Activated CD4-positive, alpha-beta T cell treated with anti-CD3 and anti-CD28 coated beads for 4 hours (primary cell): ENCODE measurements at regions not wholly inside any gene's neighbourhood (a gene's known extent, or its start where the extent isn't known, plus 50 kb on each side); places are given as distances from the start of the nearest gene placed in this dataset.
"Not testable (repeated sequence)": the region's sequence is repeated elsewhere in the genome, so short reads cannot be mapped to it uniquely, and the experiment has no call there.

Experiments used
- DNase-seq, 2 donors: peaks; one replicate each; pipeline ENCODE4 v3.0.0-alpha.2; 2020

DNA sequence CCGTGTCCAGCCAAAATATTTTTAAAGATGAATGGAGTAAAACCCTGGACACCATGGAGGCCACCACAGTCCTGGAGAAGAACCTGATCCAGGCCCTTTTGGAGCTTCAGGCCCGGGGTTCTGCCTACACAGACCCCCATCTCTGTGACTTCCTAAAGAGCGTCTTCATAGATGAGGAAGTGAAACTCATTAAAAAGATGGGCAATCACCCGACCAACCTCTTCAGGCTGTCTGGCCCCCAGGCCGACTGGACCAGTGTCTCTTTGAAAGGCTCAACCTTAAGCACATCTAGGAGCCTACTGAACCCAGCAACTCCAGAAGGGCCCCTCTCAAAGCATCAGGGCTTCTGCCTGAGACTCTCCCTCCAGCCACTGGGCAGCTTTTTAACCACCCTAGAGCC is 107.9 kb upstream of the FAM174B start:
- DNase-seq, result no peak

DNA sequence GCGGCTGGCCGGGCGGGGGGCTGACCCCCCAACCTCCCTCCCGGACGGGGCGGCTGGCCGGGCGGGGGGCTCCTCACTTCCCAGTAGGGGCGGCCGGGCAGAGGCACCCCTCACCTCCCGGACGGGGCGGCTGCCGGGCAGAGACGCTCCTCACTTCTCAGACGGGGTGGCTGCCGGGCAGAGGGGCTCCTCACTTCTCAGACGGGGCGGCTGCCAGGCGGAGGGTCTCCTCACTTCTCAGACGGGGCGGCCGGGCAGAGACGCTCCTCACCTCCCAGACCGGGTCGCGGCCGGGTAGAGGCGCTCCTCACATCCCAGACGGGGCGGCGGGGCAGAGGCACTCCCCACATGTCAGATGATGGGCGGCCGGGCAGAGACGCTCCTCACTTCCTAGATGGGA is 112.6 kb upstream of the FAM174B start:
- DNase-seq, result not testable (repeated sequence)

DNA sequence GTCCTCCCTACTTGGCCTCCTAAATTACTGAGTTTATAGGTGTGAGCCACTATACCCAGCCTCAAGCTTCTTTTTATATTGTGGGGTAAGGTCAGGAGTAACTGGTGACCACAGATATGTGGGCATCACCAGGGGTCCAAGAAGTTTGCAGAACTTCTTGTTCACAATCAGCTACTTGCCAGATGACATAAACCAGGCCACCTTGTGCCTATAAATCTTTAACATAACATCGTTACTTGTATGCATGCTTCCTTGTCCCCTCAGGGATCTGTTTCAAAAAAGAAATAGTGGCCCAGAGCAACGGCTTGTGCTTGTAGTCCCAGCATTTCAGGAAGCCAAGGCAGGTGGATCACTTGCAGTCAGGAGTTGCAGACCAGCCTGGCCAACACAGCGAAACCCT is 115.1 kb upstream of the FAM174B start:
- DNase-seq, result no peak

DNA sequence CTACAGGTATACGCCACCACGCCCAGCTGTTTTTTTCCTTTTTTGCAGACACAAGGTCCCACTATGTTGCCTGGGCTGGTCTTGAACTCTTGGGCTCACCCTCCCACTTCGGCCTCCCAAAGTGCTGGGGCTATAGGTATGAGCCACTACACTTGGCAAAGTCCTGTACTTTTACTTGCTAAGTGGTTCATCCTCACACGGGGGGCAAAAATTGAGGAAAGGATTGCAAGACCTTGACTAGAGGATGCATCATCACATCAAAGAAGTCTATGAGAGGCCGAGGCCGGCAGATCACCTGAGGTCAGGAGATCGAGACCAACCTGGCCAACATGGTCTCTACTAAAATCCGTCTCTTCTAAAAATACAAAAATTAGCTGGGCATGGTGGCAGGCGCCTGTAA is 116.5 kb upstream of the FAM174B start:
- no peak for DNase-seq

DNA sequence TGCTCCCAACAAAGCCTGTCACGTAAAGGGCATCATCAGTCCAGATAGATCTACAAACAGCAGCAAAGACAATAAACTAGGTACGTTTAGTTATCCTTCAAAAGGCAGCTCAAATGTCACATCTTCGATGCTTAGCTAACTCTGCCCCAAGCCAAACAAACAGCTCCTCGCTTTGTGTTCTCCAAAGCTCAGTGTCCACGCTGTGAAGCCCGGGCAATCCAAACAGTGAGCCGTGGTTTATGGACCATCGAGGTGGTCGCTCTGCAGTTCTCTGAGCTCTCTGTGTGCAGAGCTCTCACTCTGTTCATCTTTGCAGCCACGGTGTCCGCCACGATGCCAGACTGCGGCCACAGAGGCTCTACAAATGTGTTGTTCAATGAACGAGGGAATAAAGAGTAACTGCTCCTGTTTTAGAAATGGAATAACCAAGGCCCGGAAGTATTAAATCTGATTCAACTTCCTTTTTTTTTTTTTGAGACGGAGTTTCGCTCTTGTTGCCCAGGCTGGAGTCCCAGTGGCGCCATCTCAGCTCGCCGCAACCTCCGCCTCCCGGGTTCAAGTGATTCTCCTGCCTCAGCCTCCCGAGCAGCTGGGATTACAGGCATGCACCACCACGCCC is 117.2 kb upstream of the FAM174B start:
- DNase-seq, result no peak

DNA sequence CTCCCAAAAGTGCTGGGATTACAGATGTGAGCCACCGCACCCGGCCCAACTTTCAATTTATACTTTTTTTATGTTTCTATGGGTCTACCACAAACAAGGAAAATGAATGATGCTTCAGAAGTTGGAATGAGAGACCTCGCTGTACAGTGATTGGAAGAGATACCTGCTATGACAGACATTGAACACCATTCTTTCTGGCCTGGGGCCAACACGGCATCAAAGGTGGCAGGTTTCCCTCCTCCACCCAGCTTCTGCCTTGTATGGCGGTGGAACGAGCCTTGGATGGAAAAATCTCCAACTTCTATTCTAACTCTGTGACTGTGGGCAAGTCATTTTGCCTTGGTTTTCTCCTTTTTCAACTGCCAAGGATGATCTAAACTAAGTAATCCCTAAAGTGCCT is 117.8 kb upstream of the FAM174B start:
- no peak for DNase-seq

DNA sequence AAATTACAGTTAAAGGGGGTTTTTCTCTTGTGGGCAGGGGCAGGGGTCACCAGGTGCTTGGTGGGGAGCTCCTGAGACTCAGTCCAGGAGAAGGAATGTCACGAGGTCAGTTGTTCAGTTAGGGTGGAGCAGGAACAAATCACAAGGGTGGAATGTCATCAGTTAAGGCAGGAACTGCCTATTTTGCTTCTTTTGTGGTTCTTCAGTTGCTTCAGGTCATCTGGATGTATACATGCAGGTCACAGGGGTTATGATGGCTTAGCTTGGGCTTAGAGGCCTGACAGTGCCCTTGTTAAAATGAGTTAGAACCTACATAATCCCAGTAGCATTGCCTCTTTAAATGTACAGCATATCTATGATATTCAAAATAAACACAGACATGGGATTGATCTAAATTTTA is 120.2 kb upstream of the CHD2 start:
- DNase-seq, result no peak

DNA sequence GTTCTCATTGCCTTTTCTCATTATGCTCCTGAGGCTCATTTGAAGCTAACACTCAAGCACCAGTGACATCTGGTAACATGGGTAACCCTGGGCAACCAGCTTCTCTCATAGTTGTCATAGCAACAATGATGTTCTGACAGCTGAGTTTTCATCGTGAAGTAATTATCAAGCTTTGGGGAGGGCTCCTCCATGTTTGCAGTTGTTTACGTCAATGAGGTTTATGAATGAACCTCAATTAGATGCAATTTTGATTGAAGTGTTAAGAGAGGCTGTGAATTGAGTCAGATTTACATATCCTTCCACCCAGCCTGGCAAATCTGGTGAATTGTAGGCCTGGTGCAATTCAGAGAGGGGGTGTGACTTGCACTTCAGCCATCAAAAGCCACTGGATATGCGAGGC is 119.3 kb upstream of the CHD2 start:
- DNase-seq, result no peak

DNA sequence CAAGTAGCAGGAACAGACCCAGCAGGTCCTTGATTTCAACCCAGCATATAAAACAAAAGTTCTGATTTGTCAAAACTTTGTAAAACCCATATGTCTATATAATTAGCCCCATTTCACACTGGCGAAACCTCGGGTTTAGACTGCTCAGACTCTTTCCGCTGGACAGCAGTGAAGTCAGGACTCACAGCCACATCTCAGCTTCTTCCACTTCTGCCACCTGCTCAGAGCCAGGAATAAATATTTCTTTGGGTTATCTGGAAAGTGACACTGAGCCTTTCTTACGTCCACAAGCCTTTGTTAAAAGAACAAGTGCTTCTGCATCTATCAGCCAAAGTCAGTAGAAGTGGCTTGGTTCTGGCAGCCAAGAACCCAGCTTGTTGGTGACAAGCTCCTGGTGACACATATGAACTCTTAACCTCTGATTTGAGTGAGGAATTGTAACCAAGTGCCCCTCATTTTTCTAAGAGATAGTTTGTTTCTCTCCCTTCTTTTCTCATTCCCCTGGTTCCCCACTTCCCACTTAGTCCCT is 118.1 kb upstream of the CHD2 start:
- no peak for DNase-seq

DNA sequence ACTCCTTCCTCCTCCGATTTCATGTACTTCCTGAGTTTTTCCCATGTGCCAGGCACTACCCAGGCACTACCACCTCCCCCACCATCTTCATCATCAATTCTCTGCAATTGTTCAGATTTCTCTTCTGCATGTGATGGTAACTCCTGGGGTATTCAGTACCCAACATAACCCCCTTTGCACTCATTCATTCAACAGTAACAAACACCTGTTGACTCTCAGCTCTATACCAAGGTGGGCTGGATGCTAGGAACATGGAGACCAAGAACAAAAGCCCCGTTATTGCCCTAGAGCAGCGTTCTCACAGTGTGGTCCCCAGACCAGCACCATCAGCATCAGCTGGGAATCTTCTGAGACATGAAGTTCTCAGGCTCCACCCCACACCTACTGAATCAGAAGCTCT is 113.0 kb upstream of the CHD2 start:
- no peak for DNase-seq

DNA sequence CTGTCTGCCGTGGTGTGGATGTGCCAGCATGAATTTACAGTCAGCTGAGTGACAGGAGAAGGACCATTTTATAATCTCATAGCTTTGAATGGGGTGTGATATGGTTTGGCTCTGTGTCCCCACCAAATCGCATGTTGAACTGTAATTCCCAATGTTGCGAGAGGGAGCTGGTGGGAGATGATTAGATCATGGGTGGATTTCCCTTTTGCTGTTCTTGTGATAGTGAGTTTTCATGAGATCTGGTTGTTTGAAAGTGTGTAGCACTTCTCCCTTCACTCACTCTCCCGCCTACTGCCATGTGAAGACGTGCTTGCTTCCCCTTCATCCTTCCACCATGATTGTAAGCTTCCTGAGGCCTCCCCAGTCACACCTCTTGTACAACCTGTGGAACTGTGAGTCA is 111.9 kb upstream of the CHD2 start:
- DNase-seq, result no peak

DNA sequence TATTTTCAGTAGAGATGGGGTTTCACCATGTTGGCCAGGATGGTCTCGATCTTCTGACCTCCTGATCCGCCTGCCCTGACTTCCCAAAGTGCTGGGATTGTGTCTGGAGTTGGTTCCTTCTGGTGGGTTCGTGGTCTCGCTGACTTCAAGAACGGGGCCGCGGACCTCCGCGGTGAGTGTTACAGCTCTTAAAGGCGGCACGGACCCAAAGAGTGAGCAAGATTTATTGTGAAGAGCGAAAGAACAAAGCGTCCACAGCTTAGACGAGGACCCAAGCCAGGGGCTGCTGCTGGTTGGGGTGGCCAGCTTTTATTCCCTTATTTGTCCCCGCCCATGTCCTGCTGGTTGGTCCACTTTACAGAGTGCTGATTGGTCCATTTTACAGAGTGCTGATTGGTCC is 111.3 kb upstream of the CHD2 start:
- DNase-seq, result not testable (repeated sequence)

DNA sequence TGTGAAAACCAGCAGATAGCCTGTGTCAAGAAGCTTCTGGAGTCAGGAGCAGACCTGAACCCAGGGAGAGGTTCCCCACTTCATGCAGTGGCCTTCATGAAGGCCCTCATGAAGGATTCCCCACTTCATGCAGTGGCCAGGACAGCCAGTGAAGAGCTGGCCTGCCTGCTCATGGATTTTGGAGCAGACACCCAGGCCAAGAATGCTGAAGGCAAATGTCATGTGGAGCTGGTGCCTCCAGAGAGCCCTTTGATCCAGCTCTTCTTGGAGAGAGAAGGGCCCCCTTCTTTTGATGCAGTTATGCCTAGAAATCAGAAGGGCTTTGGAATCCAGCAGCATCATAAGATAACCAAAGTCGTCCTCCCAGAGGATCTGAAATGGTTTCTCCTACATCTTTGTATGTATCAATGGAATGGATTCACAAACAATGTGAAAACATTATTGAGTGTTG is 103.9 kb upstream of the CHD2 start:
- no peak for DNase-seq

DNA sequence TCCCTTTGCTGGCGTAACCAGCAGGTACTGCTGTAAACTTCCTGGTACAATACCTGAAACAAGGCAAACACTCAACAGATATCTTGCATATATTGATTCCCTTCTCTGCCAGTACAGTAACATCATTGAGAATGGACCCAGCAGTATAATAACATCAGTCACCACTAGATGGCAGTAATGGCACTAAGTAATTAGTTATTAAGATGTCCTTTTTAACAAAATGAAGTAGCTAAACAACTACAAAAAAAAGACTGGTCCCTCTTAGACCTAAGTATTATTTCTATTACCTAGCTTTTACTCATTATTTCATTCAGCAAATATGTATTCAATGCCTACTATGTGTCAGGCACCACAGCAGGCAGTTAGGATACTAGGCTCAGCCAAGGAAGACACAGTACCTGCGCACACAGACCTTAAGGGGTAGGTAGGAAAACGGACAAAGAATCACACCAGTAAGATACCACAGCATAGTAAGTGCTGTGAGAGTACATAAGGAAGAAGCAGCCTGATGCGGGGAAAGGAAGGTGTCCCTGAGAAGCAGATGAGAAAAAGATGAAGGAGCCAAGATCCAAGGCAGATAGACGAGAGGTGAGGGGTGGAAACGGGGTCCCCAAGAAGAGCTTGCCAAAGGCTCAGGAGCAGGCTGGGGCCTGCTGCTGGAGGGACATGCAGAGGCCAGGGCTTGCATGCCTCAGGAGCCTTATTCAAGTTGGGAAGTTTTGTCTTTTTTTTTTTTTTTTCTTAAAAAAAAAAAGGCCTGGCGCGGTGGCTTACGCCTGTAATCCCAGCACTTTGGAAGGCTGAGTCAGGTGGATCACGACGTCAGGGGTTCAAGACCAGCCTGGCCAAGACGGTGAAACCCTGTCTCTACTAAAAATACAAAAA is 102.7 kb upstream of the CHD2 start:
- DNase-seq, result peak in 1 of 2 donors; percentile 62

DNA sequence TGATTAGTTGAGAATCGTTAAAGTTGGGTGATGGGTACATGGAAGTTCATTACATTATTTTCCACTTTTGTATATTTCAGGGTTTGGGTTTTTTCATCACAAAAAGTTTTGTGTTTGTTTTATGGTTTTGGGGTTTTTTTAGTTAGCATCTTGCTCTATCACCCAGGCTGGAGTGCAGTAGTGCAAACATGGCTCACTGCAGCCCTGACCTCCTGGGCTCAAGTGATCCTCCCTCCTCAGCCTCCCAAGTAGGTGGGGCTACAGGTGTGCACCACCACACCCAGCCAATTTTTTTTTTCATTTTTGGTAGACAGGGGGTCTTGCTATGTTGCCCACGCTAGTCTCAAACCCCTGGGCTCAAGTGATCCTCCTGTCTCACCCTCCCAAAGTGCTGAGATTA is 100.1 kb upstream of the CHD2 start:
- no peak for DNase-seq

DNA sequence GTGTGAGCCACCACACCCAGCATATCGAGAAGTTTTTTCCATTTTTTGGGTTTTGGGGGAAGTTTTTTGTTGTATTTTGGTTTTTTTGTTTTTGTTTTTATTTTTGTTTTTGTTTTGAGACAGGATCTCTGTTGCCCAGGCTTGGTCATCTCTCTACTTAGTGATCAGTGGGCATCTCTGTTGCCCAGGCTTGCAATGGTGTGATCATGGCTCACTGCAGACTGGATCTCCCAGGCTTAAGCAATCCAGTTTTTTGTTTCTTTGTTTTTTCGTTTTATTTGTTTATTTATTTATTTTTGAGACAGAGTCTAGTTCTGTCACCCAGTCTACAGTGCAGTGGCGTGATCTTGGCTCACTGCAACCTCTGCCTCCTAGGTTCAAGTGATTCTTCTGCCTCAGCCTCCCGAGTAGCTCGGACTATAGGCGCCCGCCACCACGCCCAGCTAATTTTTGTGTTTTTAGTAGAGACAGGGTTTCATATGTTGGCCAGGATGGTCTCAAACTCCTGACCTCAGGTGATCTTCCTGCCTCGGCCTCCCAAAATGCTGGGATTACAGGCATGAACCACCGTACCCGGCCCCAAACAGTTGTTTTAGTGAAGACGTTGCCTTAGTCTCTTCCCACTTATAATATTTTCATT is 99.6 kb upstream of the CHD2 start:
- not testable (repeated sequence) for DNase-seq

DNA sequence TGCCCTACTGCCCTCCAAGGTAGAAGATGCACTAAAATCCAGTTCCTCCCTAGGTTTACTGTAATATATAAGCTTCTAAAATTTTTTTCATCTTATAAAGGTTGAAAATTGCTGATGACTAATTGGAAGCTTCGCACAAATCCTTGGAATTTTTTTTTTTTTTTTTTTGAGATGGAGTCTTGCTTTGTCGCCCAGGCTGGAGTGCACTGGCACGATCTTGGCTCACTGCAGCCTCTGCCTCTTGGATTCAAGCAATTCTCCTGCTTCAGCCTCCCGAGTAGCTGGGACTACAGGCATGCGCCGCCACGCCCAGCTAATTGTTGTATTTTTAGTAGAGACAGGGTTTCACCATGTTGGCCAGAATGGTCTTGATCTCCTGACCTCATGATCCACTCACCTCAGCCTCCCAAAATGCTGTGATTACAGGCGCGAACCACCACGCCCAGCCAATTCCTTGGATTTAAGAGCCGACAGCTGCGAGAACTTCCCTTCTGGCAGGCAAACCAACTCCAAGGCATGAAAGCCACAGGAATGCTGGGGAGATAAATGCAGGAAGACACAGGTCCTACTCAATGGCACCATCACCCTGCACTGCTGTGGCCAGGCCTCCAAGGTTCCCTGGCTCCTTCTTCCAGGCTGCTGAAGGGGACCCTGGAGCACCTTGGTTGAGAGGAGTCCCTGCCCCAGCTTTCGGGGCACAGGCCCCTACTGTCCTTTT is 98.9 kb upstream of the CHD2 start:
- not testable (repeated sequence) for DNase-seq

DNA sequence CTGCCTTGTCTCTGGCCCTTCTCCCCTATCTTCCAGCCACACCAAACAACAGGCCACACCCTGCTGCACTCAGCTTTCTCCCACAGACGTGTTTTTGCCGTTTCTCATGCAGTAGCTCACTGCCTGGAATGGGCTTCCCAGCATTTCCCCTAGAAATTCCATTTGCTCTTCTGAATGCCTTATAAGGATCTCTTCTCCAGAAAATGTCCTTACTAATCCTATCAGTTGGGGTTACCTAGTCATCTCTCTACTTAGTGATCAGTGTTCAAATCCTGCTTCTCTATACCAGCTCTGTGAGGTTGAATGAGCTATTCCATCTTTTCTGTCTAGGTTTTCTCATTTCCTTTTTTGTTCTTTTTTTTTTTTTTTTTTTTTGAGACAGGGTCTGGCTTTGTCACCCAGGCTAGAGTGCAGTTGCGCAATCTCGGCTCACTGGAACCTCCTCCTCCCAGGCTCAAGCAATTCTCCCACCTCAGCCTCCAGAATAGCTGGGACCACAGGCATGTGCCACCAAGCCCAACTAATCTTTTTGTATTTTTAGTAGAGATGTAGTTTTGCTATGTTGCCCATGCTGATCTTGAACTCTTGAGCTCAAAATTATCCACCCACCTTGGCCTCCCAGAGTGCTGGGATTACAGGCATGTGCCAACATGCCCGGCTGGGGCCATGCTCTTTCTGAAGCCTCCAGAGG is 98.2 kb upstream of the CHD2 start:
- DNase-seq, result no peak

DNA sequence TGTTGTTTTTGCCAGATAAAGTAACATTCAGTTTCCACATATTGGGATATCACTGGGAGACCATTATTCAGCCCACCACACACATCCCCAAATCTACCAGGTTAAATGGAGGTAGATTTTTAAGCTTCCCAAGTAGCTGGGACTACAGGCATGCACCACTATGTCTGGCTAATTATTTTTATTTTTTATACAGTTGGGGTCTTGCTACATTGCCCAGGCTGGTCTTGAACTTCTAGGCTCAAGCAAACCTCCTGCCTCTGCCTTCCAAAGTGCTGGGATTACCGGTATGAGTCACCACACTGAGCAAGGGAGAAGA is 96.6 kb upstream of the CHD2 start:
- DNase-seq, result no peak

DNA sequence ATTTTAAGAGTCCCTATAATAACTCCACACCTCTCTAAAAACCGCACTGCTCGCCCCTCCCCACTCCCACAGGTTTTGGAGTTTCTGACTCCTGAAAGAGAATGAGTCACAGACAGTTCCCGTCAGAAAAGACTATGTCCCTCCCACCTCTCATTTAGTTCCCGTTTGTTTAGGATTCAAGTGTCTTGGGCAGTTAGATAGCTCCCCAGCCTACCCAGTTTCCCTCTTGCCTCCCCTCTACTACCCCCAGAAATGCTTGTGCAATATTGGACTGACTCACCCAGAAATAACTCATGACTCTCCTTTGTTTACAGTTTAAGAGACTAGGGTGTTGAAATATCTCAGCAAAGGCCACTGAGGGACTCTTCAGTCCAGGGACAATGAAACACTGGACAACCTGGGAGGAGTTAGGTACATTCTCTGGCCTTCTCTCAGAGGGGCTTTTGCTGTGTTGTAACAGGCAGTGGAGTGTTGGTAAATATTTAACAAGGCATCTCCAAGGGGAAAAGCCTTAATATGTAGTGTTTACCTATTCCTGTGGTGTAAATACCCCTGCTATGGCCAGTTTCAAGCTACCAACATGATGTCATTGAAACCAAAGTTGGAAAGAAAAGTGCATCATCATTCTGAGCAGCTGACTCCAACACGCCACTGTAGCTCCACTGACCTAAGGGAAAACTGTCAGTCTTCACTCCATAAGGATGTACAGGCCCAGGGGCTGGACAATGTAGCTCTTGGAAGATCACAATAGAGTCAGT is 96.1 kb upstream of the CHD2 start:
- peak; percentile 77 to 79 for DNase-seq

DNA sequence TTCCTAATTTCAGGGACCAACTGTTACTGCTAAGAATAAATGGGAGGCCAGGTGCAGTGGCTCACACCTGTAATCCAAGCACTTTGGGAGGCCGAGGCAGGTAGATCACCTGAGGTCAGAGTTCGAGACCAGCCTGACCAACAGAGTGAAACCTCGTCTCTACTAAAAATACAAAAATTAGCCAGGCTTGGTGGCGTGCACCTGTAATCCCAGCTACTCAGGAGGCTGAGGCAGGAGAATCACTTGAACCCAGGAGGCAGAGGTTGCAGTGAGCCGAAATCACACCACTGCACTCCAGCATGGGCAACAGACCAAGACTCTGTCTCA is 95.6 kb upstream of the CHD2 start:
- DNase-seq, result not testable (repeated sequence)

DNA sequence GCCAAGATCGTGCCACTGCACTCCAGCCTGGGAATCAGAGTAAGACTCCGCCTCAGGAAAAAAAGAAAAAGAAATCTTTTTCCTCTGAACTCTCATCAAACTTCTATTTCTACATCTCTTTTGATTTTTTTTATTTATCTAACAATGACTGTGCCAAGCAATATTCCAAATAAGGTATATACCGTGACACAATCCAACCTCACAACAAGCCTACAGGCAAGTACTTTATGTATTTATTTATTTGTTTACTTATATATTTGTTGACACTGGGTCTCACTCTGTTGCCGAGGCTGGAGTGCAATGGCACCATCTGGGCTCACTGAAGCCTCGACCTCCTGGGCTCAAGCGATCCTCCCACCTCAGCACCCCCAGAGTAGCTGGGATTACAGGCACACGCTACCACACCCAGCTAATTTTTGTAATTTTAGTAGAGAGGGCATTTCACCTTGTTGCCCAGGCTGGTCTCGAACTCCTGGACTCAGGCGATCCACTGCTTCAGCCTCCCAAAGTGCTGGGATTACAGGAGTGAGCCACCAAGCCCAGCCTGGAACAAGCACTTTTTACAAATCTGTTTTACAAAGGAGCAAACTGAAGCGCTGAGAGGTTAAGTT is 94.9 kb upstream of the CHD2 start:
- DNase-seq, result no peak
